GM12878 (cell line): ENCODE measurements at regions not wholly inside any gene's neighbourhood (a gene's known extent, or its start where the extent isn't known, plus 50 kb on each side); places are given as distances from the start of the nearest gene placed in this dataset.

Experiments used
- ATAC-seq: fragments of 200-7000 bp; cut with Tn5 transposase; 3 replicates; pipeline ENCODE4 v1.9.1; 2020; ENCODE audit warnings: mild to moderate bottlenecking, moderate library complexity
- BruUV-seq: library from RNA; stranded (reverse); fragments of 400-500 nt; replicated peaks from 2 replicates; lab custom pipeline; 2021; lab: Mats Ljungman, UMichigan
- CTCF ChIA-PET: fragments of 300-600 bp; sonication (Branson Sonifier 250); formaldehyde crosslinking; extraction: SDS; loops from one replicate; lab custom pipeline; 2021; ENCODE audit warnings: inconsistent platforms; lab: Yijun Ruan, JAX
- POLR2A ChIA-PET: fragments of 350-600 bp; formaldehyde crosslinking; extraction: SDS; loops from one replicate; lab custom pipeline; 2021; ENCODE audit warnings: inconsistent platforms; lab: Charles Lee
- RAD21 ChIA-PET: fragments of 300-600 bp; sonication (Branson Sonifier 250); formaldehyde crosslinking; loops from one replicate; lab custom pipeline; 2023; ENCODE audit warnings: antibody characterized with exemption; ENCODE audit not compliant: unreplicated experiment; lab: Charles Lee
- SMC1A ChIA-PET: fragments of 300-600 bp; sonication (Branson Sonifier 250); formaldehyde crosslinking; loops from one replicate; lab custom pipeline; 2023; ENCODE audit not compliant: unreplicated experiment, uncharacterized antibody; lab: Charles Lee
- DNase-seq: peaks from one replicate; pipeline ENCODE4 v3.0.0-alpha.2; 2011; ENCODE audit warnings: low read depth, low spot score
- FAIRE-seq: peaks from 3 replicates; lab custom pipeline; 2011; peaks lifted over from hg19 to GRCh38; lab: Jason Lieb, UNC
- H2AFZ ChIP-seq: 2 replicates; pipeline ENCODE4 v1.6.0; 2011; ENCODE audit warnings: low read depth, low read length, control low read depth; ENCODE audit not compliant: control insufficient read depth
- H3K27ac ChIP-seq: 2 replicates; pipeline ENCODE4 v1.5.1; 2011; ENCODE audit warnings: control low read depth; ENCODE audit not compliant: control insufficient read depth, insufficient read depth
- H3K27me3 ChIP-seq, 2 experiments: replicated peaks in 1 of 2; 2 replicates each; pipeline versions ENCODE4 v1.6.0 to v1.6.1; 2011; ENCODE audit warnings: low read length in 1 of 2; ENCODE audit not compliant: control insufficient read depth in 2 of 2, insufficient read depth in 2 of 2
- H3K36me3 ChIP-seq, 2 experiments: 2 replicates each; pipeline ENCODE4 v1.5.1; 2011; ENCODE audit warnings: low read length in 1 of 2; ENCODE audit not compliant: control insufficient read depth in 2 of 2, insufficient read depth in 2 of 2
- H3K4me1 ChIP-seq: 2 replicates; pipeline ENCODE4 v1.6.1; 2011; ENCODE audit warnings: mild to moderate bottlenecking, low read length, moderate library complexity, mixed read lengths; ENCODE audit not compliant: control insufficient read depth, insufficient read depth
- H3K4me2 ChIP-seq: 2 replicates; pipeline ENCODE4 v1.6.0; 2011; ENCODE audit warnings: control low read depth; ENCODE audit not compliant: control insufficient read depth, insufficient read depth
- H3K4me3 ChIP-seq: fragments of 200-600 bp; sonication (generic); 2 replicates; pipeline ENCODE4 v1.5.1; 2016
- H3K79me2 ChIP-seq: 2 replicates; pipeline ENCODE4 v1.6.0; 2011; ENCODE audit warnings: low read length; ENCODE audit not compliant: control insufficient read depth, insufficient read depth
- H3K9ac ChIP-seq: 2 replicates; pipeline ENCODE4 v1.8.0; 2011; ENCODE audit warnings: low read length, control low read depth, mixed read lengths; ENCODE audit not compliant: control insufficient read depth, insufficient read depth
- H3K9me3 ChIP-seq: replicated peaks from 3 replicates; pipeline ENCODE4 v1.5.1; 2011; ENCODE audit warnings: mild to moderate bottlenecking, low read length; ENCODE audit not compliant: control insufficient read depth, insufficient read depth
- H4K20me1 ChIP-seq: 2 replicates; pipeline ENCODE4 v1.6.0; 2011; ENCODE audit not compliant: control insufficient read depth, insufficient read depth
- ASH2L ChIP-seq: fragments of 300-600, 200-600 bp; sonication (generic); IDR thresholded peaks from 2 replicates; pipeline ENCODE4 v1.6.1; 2017; ENCODE audit warnings: low read depth, mild to moderate bottlenecking, borderline replicate concordance
- CREM ChIP-seq: IDR thresholded peaks from 2 replicates; pipeline ENCODE4 v1.6.1; 2014; ENCODE audit warnings: antibody characterized with exemption, low read depth
- CTCF ChIP-seq, 3 experiments: IDR thresholded peaks in 2 of 3; conservative IDR thresholded peaks in 1 of 3; 2 replicates each; pipeline ENCODE4 v1.5.1; 2011; ENCODE audit warnings: low read depth in 3 of 3, low read length in 3 of 3, mild to moderate bottlenecking in 3 of 3, control low read depth in 2 of 3, moderate library complexity in 2 of 3, inconsistent platforms in 1 of 3, mixed read lengths in 1 of 3; ENCODE audit not compliant: control insufficient read depth in 2 of 3, insufficient read depth in 1 of 3; ENCODE audit errors: extremely low read depth in 1 of 3
- CUX1 ChIP-seq: IDR thresholded peaks from 2 replicates; pipeline ENCODE4 v1.6.1; 2012; ENCODE audit warnings: improper control_type of control experiment, low read depth, low read length; ENCODE audit not compliant: insufficient replicate concordance
- GATAD2B ChIP-seq: fragments of 450-650 bp; conservative IDR thresholded peaks from 2 replicates; pipeline ENCODE4 v1.6.1; 2017; ENCODE audit warnings: low read depth, mild to moderate bottlenecking, moderate library complexity
- HDAC6 ChIP-seq: fragments of 200-600 bp; sonication (generic); IDR thresholded peaks from one replicate; pipeline ENCODE4 v1.8.0; 2017; ENCODE audit warnings: antibody characterized with exemption; ENCODE audit not compliant: unreplicated experiment
- MAX ChIP-seq: IDR thresholded peaks from 2 replicates; pipeline ENCODE4 v1.6.1; 2012; ENCODE audit warnings: low read depth, low read length, improper control_type of control experiment
- MYB ChIP-seq: fragments of 150-350 bp; IDR thresholded peaks from 2 replicates; pipeline ENCODE4 v1.6.1; 2014; ENCODE audit warnings: mild to moderate bottlenecking, low read depth, low read length, borderline replicate concordance
- PAX8 ChIP-seq: fragments of 450-650 bp; IDR thresholded peaks from 2 replicates; pipeline ENCODE4 v1.6.1; 2017; ENCODE audit warnings: mild to moderate bottlenecking, moderate library complexity
- TCF3 ChIP-seq: IDR thresholded peaks from 2 replicates; pipeline ENCODE4 v1.6.1; 2012; ENCODE audit warnings: low read depth, mild to moderate bottlenecking, low read length, borderline replicate concordance; ENCODE audit not compliant: insufficient read depth
- ZBED1 ChIP-seq: IDR thresholded peaks from 2 replicates; pipeline ENCODE4 v1.6.1; 2016; ENCODE audit warnings: borderline replicate concordance
- ZSCAN29 ChIP-seq: fragments of 450-650 bp; IDR thresholded peaks from 2 replicates; pipeline ENCODE4 v1.6.1; 2017; ENCODE audit warnings: mild to moderate bottlenecking, moderate library complexity
- WGBS: methylation state at CpG from one replicate; pipeline ENCODE4 v1.1.6; 2016; ENCODE audit warnings: low lambda C conversion rate; ENCODE audit not compliant: insufficient replicate concordance, insufficient coverage; ENCODE audit errors: missing lambda C conversion rate; 5-methylcytosine and 5-hydroxymethylcytosine counted together
- in situ Hi-C: fragments of 300-500 bp; cut with MboI; formaldehyde crosslinking; loops from 9 replicates; pipeline ENCODE4 v1.14.3; 2018; ENCODE audit warnings: mixed read lengths
- intact Hi-C: fragments of 100-400 bp; cut with micrococcal nuclease; formaldehyde crosslinking; loops from one replicate; pipeline ENCODE4 v1.14.2; 2022; ENCODE audit not compliant: unreplicated experiment

- H3K4me1 ChIP-seq = peaks cover 4% of the 10 kb centered on the region; the same call in 1 of the 2 replicates
- intact Hi-C loops (no loop called here), in situ Hi-C loops (no loop called here)
- POLR2A ChIA-PET = interaction anchor here (0.7 kb wide), 1 partner anchor 56 kb away, joined by 5 read pairs; no protein-coding TSS in a partner anchor
- no peaks in the 10 kb centered on the region for H3K9me3 ChIP-seq
- no peaks in the 10 kb centered on the region for H3K79me2 ChIP-seq
- WGBS = 32% methylated on average over 5 of the region's 5 CpGs
- no TSS peak for BruUV-seq
- H2AFZ ChIP-seq = no peak overlapping the region
- no peak overlapping the region for H3K4me2 ChIP-seq
- no peaks in the 10 kb centered on the region for H3K36me3 ChIP-seq
- H4K20me1 ChIP-seq = no peaks in the 10 kb centered on the region
- DNase-seq (no peak), ATAC-seq (no peak), FAIRE-seq (no peak)
- H3K4me3 ChIP-seq = no peak overlapping the region
- RAD21 ChIA-PET = interaction anchor here (1.3 kb wide), 1 partner anchor 95 kb away, joined by 4 read pairs; no protein-coding TSS in a partner anchor
- CTCF ChIA-PET = interaction anchor here (0.6 kb wide), 1 partner anchor 29 kb away, joined by 3 read pairs; no protein-coding TSS in a partner anchor
- H3K27me3 ChIP-seq = no peaks in the 10 kb centered on the region
- SMC1A ChIA-PET = no interaction called here
- no peak overlapping the region for H3K9ac ChIP-seq
- H3K27ac ChIP-seq = no peak overlapping the region
- TF ChIP-seq GATAD2B (no peak), TCF3 (no peak), ASH2L (no peak), CREM (no peak), ZBED1 (no peak), MYB (no peak), PAX8 (no peak), MAX (no peak), HDAC6 (no peak), CUX1 (no peak), CTCF (IDR thresholded peaks at IDR 0.05 in 2 of 3, conservative IDR thresholded peaks at IDR 0.05 in 1 of 3; ENCODE audit: control insufficient read depth in 2 of 3, extremely low read depth in 1 of 3, insufficient read depth in 1 of 3, low read depth in 3 of 3, low read length in 3 of 3) (no peak), ZSCAN29 (no peak)
Measured at GRCh38 chr12:19852100-19852855, 413.0 kb downstream of the AEBP2 start.
